DND-41 (cell line): ENCODE measurements at regions not wholly inside any gene's neighbourhood (a gene's known extent, or its start where the extent isn't known, plus 50 kb on each side); places are given as distances from the start of the nearest gene placed in this dataset.

Experiments used
- EZH2 ChIP-seq: IDR thresholded peaks from 3 replicates; pipeline ENCODE4 v1.6.1; 2012; ENCODE audit warnings: borderline replicate concordance, low read depth, mild to moderate bottlenecking, moderate library complexity, low read length, inconsistent platforms; ENCODE audit not compliant: severe bottlenecking
- TF ChIP-seq, protein P1 (sequence below): IDR thresholded peaks from 2 replicates; pipeline ENCODE4 v1.5.1; 2012; ENCODE audit warnings: borderline replicate concordance, low read length, moderate library complexity, mild to moderate bottlenecking; ENCODE audit not compliant: poor library complexity, severe bottlenecking; ENCODE audit errors: extremely low read depth

DNA sequence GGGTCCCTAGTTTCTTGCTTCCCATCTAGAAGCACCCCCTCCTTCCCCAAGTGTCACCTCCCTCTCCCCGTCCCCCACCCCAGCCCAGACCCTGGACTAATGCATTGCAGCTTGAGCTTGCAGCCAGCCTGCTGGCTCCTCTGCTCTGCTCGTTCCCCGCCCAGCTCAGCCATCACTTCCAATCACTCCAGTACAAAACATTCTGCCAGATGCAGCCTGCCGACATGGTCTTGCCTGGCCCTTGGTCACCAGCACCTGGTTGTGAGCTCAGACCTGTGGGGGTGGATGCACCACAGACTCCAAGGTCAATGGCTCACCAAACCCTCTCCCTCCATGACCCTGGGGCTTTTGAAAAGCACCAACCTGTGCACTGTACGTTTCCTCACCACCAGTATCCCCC lies 172.9 kb upstream of the SMIM23 start:
- TF ChIP-seq, protein P1, sequence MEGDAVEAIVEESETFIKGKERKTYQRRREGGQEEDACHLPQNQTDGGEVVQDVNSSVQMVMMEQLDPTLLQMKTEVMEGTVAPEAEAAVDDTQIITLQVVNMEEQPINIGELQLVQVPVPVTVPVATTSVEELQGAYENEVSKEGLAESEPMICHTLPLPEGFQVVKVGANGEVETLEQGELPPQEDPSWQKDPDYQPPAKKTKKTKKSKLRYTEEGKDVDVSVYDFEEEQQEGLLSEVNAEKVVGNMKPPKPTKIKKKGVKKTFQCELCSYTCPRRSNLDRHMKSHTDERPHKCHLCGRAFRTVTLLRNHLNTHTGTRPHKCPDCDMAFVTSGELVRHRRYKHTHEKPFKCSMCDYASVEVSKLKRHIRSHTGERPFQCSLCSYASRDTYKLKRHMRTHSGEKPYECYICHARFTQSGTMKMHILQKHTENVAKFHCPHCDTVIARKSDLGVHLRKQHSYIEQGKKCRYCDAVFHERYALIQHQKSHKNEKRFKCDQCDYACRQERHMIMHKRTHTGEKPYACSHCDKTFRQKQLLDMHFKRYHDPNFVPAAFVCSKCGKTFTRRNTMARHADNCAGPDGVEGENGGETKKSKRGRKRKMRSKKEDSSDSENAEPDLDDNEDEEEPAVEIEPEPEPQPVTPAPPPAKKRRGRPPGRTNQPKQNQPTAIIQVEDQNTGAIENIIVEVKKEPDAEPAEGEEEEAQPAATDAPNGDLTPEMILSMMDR, result no peak
- no peak for TF ChIP-seq EZH2
